NCI-H345 (cell line): ENCODE measurements at regions not wholly inside any gene's neighbourhood (a gene's known extent, or its start where the extent isn't known, plus 50 kb on each side); places are given as distances from the start of the nearest gene placed in this dataset.

Source experiments
- DNase-seq: peaks from one replicate; lab custom pipeline; 2025; lab: John Stamatoyannopoulos, UW

DNA sequence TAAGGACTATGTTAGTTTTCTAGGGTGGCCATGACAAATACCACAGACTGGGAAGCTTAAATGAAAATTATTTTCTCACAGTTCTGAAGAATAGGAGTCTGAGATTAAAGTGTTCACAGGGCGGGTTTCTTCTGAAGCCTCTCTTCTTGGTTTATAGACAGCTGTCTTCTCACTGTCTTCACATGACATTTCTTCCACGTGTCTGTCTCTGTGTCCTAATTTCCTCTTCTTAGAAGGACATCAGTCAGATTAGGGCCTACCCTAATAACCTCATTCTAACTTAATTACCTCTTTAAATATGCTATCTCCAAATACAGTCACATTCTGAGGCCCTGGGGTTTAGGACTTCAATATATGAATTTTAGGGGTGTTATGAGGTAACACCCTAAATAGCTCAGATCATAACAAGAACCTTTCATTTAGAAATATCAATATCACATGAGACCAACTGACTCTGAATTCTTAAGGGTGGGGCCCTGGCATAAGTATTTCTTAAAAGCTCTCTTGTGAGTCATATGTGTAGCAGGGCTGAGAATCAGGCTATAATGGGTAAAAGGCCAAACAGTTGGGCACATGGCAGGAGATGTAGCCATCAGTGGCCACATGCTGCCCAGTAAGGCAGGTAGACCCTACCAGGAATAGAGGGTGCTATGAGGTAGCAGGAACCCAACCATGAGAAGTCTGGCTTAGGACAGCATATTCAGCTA lies 62.0 kb upstream of the TENT5A start:
- no peak for DNase-seq

DNA sequence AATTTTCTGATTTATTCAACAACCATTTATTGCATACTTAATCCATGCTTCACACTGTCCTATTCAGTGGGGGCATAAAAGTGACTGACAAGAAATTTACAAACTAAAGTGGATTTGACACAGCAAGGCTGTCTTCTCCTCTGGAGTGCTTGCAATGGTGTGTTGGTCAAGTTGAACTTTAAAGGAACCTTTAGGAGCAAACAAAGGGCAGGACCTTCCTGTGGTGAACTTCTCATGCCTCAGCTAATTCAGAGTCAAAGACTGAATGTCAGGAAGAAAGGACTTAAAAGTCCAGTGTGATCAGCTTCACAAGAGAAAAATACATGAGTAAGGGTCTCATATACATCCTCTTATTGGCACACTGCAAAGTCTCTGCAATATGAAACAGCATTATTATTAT lies 60.8 kb upstream of the TENT5A start:
- DNase-seq, result no peak

DNA sequence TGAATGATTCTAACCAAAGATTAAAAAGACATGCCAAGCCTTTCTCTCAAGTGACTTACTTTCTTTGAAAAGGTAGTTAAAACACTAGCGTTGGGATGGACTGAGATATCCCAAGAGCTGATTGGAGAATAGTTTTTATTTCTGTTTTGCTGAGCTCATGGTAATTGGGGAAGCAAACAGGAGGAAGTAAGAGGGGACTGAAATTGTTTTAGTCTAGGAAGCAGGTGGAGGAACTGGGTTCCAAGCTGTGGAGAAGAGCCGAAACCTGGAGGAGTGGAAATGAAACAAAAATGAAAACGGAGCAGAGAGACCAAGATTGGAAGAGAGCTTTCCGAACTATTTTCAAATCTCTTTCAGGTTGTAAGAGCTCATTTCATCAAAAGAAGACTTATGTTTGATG lies 59.9 kb upstream of the TENT5A start:
- DNase-seq, result no peak

DNA sequence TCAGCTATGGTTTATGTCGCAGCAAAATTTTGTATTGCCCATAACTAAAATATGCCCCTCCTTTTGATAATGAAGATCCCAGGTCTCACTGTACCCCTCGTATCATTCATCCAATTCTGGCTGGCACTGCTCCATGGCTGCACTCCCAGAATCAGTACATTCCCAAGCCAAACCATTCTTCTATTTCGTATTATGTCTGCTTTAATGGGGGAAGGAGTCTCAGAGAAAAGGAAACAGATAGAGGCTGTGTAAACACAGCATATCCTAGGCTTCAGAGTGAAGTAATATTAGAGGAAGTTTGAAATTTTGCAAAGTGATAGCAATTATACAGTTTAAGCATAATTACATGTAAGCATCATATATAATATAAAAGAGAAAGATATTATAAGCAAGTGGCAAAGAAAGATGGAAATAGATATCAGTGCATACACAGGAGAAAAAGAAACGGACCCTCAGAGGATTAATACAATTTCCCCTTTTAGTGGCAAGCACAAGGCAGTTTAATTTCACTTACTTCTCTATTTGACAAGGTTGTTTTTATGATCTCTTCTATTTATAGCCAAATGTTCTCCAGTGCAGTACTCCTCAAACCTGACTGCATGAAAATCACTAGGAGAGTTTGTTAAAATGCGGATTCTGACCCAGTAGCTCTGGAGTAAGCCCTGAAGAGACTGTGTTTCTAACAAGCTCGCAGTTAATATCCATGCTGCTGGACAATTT lies 56.5 kb upstream of the TENT5A start:
- no peak for DNase-seq

DNA sequence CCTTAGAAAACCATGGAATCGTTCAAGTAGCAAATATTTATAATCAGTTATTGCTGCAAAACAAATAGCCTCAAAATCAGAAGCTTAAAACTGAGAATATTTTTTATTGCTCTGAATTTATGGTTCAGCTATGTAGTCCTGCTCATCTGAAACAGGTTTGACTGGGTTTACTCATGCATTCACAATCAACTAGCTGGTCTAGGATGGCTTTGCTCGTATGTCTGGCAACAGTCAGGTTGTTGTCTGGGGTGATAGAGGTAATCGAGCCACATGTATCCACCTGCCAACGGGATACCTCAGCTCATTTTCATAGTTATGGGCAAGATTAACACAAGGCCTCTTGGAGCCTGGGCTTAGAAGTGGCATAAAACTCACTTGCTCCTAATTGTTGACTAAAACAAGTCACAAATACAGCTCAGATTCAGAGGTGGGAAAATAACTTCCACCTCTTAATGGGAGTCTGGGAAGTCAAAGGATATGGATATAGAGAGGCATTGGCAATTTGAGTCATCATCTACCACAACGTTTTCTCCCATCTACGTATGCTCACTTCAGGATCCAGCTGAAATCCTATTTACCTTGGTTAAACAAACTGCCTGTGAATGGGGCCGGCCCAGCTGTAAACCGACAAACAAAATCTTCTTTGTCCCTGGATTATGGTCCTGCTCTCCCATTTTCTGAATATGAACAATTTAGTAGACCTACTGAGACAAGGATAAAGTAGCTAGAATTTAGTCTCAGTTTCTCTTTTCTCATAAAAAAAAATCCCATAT lies 54.5 kb upstream of the TENT5A start:
- DNase-seq, result peak; percentile 22

DNA sequence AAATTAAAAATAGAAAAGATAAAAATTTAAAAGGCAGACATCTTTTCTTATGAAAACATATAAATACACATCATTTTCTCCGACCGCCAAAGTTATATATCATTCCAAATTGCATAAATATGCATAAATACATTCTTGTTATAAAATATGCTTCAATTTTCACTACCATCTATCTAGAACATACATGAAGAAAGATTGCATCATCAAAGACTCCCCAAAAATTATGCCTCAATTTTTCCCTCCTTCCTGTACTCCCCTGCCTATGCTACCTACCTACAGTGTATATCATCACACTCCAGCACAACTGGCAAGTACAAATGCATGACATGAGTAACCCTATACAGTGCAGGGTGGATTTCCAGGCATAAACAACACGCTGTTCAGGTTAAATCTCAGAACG lies 49.9 kb upstream of the TENT5A start:
- no peak for DNase-seq
